ENCODE measurements at regions not wholly inside any gene's neighbourhood (a gene's known extent, or its start where the extent isn't known, plus 50 kb on each side); places are given as distances from the start of the nearest gene placed in this dataset.

- Histone ChIP-seq H3K9me3 (replicated peaks; ENCODE audit: low read length) (no peaks in the 10 kb centered on the region), H3K4me3 (ENCODE audit: low read length) (no peak overlapping the region), H3K4me2 (ENCODE audit: low read length) (no peak overlapping the region), H3K36me3 (ENCODE audit: insufficient read depth, low read length) (no peaks in the 10 kb centered on the region), H3K4me1 (ENCODE audit: control insufficient read depth, insufficient read depth, low read length) (peaks cover 20% of the 10 kb centered on the region), H3K27me3 (ENCODE audit: control insufficient read depth, insufficient read depth, low read length) (no peaks in the 10 kb centered on the region), H3K9ac (ENCODE audit: low read depth, low read length) (no peak overlapping the region)
Observed at GRCh38 chr4:83862471-83862870, 326.6 kb downstream of the GPAT3 start.

GRCh38 chr4:83860200-83860599 is 324.3 kb downstream of the GPAT3 start:
- no peak overlapping the region for H3K4me3 ChIP-seq (ENCODE audit: low read length)
- H3K36me3 ChIP-seq (ENCODE audit: insufficient read depth, low read length) = no peaks in the 10 kb centered on the region

GRCh38 chr4:83858131-83858530 is 322.2 kb downstream of the GPAT3 start:
- Histone ChIP-seq H3K9ac (ENCODE audit: low read depth, low read length) (no peak overlapping the region), H3K9me3 (replicated peaks; ENCODE audit: low read length) (no peaks in the 10 kb centered on the region), H3K36me3 (ENCODE audit: insufficient read depth, low read length) (no peaks in the 10 kb centered on the region), H3K4me1 (ENCODE audit: control insufficient read depth, insufficient read depth, low read length) (peaks cover 38% of the 10 kb centered on the region), H3K4me2 (ENCODE audit: low read length) (peak overlapping the region; percentile 5), H3K4me3 (ENCODE audit: low read length) (no peak overlapping the region), H3K27me3 (ENCODE audit: control insufficient read depth, insufficient read depth, low read length) (no peaks in the 10 kb centered on the region)

More at GRCh38 chr4:83860200-83860599, 324.3 kb downstream of the GPAT3 start:
- H3K4me1 ChIP-seq (ENCODE audit: control insufficient read depth, insufficient read depth, low read length) = peaks cover 20% of the 10 kb centered on the region
- H3K4me2 ChIP-seq (ENCODE audit: low read length) = no peak overlapping the region
- no peaks in the 10 kb centered on the region for H3K9me3 ChIP-seq (replicated peaks; ENCODE audit: low read length)
- H3K9ac ChIP-seq (ENCODE audit: low read depth, low read length) = no peak overlapping the region
- H3K27me3 ChIP-seq (ENCODE audit: control insufficient read depth, insufficient read depth, low read length) = no peaks in the 10 kb centered on the region

GRCh38 chr4:83855044-83855443 is 319.1 kb downstream of the GPAT3 start:
- peak overlapping the region; percentile 16 for H3K4me3 ChIP-seq (ENCODE audit: low read length)
- H3K36me3 ChIP-seq (ENCODE audit: insufficient read depth, low read length) = no peaks in the 10 kb centered on the region
- peaks cover 66% of the 10 kb centered on the region for H3K4me1 ChIP-seq (ENCODE audit: control insufficient read depth, insufficient read depth, low read length)
- no peaks in the 10 kb centered on the region for H3K27me3 ChIP-seq (ENCODE audit: control insufficient read depth, insufficient read depth, low read length)
- H3K4me2 ChIP-seq (ENCODE audit: low read length) = peak overlapping the region; percentile 39
- H3K9me3 ChIP-seq (replicated peaks; ENCODE audit: low read length) = no peaks in the 10 kb centered on the region
- H3K9ac ChIP-seq (ENCODE audit: low read depth, low read length) = peak overlapping the region; percentile 62

GRCh38 chr4:83852085-83852451 is 316.2 kb downstream of the GPAT3 start:
- no peaks in the 10 kb centered on the region for H3K27me3 ChIP-seq (ENCODE audit: control insufficient read depth, insufficient read depth, low read length)
- H3K36me3 ChIP-seq (ENCODE audit: insufficient read depth, low read length) = no peaks in the 10 kb centered on the region
- H3K9ac ChIP-seq (ENCODE audit: low read depth, low read length) = peak overlapping the region; percentile 72
- peaks cover 56% of the 10 kb centered on the region for H3K4me1 ChIP-seq (ENCODE audit: control insufficient read depth, insufficient read depth, low read length)
- H3K4me3 ChIP-seq (ENCODE audit: low read length) = peak overlapping the region; percentile 40
- no peaks in the 10 kb centered on the region for H3K9me3 ChIP-seq (replicated peaks; ENCODE audit: low read length)
- H3K4me2 ChIP-seq (ENCODE audit: low read length) = peak overlapping the region; percentile 71

- Histone ChIP-seq H3K9ac (ENCODE audit: low read depth, low read length) (peak overlapping the region; percentile 72), H3K4me2 (ENCODE audit: low read length) (peak overlapping the region; percentile 71), H3K4me3 (ENCODE audit: low read length) (peak overlapping the region; percentile 40), H3K4me1 (ENCODE audit: control insufficient read depth, insufficient read depth, low read length) (peaks cover 56% of the 10 kb centered on the region), H3K27me3 (ENCODE audit: control insufficient read depth, insufficient read depth, low read length) (no peaks in the 10 kb centered on the region), H3K9me3 (replicated peaks; ENCODE audit: low read length) (no peaks in the 10 kb centered on the region), H3K36me3 (ENCODE audit: insufficient read depth, low read length) (no peaks in the 10 kb centered on the region)
Observed at GRCh38 chr4:83851261-83852084, 315.6 kb downstream of the GPAT3 start.

- H3K4me2 ChIP-seq (ENCODE audit: low read length) = no peak overlapping the region
- H3K4me3 ChIP-seq (ENCODE audit: low read length) = no peak overlapping the region
- no peaks in the 10 kb centered on the region for H3K9me3 ChIP-seq (replicated peaks; ENCODE audit: low read length)
- H3K9ac ChIP-seq (ENCODE audit: low read depth, low read length) = peak overlapping the region; percentile 72
- H3K36me3 ChIP-seq (ENCODE audit: insufficient read depth, low read length) = no peaks in the 10 kb centered on the region
- peaks cover 47% of the 10 kb centered on the region for H3K4me1 ChIP-seq (ENCODE audit: control insufficient read depth, insufficient read depth, low read length)
- no peaks in the 10 kb centered on the region for H3K27me3 ChIP-seq (ENCODE audit: control insufficient read depth, insufficient read depth, low read length)
Observed at GRCh38 chr4:83850435-83850834, 314.5 kb downstream of the GPAT3 start.

GRCh38 chr4:83846193-83846830 is 310.4 kb downstream of the GPAT3 start:
- Histone ChIP-seq H3K4me1 (ENCODE audit: control insufficient read depth, insufficient read depth, low read length) (peaks cover 10% of the 10 kb centered on the region), H3K9me3 (replicated peaks; ENCODE audit: low read length) (no peaks in the 10 kb centered on the region)

GRCh38 chr4:83839615-83840014 is 303.7 kb downstream of the GPAT3 start:
- Histone ChIP-seq H3K36me3 (ENCODE audit: insufficient read depth, low read length) (no peaks in the 10 kb centered on the region), H3K4me2 (ENCODE audit: low read length) (no peak overlapping the region), H3K4me1 (ENCODE audit: control insufficient read depth, insufficient read depth, low read length) (no peaks in the 10 kb centered on the region), H3K9ac (ENCODE audit: low read depth, low read length) (no peak overlapping the region), H3K27me3 (ENCODE audit: control insufficient read depth, insufficient read depth, low read length) (no peaks in the 10 kb centered on the region), H3K9me3 (replicated peaks; ENCODE audit: low read length) (no peaks in the 10 kb centered on the region), H3K4me3 (ENCODE audit: low read length) (no peak overlapping the region)

More at GRCh38 chr4:83846193-83846830, 310.4 kb downstream of the GPAT3 start:
- Histone ChIP-seq H3K4me2 (ENCODE audit: low read length) (no peak overlapping the region), H3K4me3 (ENCODE audit: low read length) (no peak overlapping the region), H3K36me3 (ENCODE audit: insufficient read depth, low read length) (no peaks in the 10 kb centered on the region), H3K27me3 (ENCODE audit: control insufficient read depth, insufficient read depth, low read length) (no peaks in the 10 kb centered on the region), H3K9ac (ENCODE audit: low read depth, low read length) (no peak overlapping the region)

GRCh38 chr4:83837614-83838308 is 301.9 kb downstream of the GPAT3 start:
- Histone ChIP-seq H3K27me3 (ENCODE audit: control insufficient read depth, insufficient read depth, low read length) (no peaks in the 10 kb centered on the region), H3K4me1 (ENCODE audit: control insufficient read depth, insufficient read depth, low read length) (no peaks in the 10 kb centered on the region)

GRCh38 chr4:83833920-83834319 is 298.0 kb downstream of the GPAT3 start:
- Histone ChIP-seq H3K4me2 (ENCODE audit: low read length) (no peak overlapping the region), H3K4me3 (ENCODE audit: low read length) (no peak overlapping the region)

More at GRCh38 chr4:83837614-83838308, 301.9 kb downstream of the GPAT3 start:
- Histone ChIP-seq H3K4me2 (ENCODE audit: low read length) (no peak overlapping the region), H3K36me3 (ENCODE audit: insufficient read depth, low read length) (no peaks in the 10 kb centered on the region), H3K4me3 (ENCODE audit: low read length) (no peak overlapping the region), H3K9me3 (replicated peaks; ENCODE audit: low read length) (no peaks in the 10 kb centered on the region), H3K9ac (ENCODE audit: low read depth, low read length) (no peak overlapping the region)

More at GRCh38 chr4:83833920-83834319, 298.0 kb downstream of the GPAT3 start:
- Histone ChIP-seq H3K27me3 (ENCODE audit: control insufficient read depth, insufficient read depth, low read length) (no peaks in the 10 kb centered on the region), H3K9ac (ENCODE audit: low read depth, low read length) (no peak overlapping the region), H3K9me3 (replicated peaks; ENCODE audit: low read length) (no peaks in the 10 kb centered on the region), H3K4me1 (ENCODE audit: control insufficient read depth, insufficient read depth, low read length) (peaks cover 9% of the 10 kb centered on the region), H3K36me3 (ENCODE audit: insufficient read depth, low read length) (no peaks in the 10 kb centered on the region)
